K562 (cell line): ENCODE measurements at regions not wholly inside any gene's neighbourhood (a gene's known extent, or its start where the extent isn't known, plus 50 kb on each side); places are given as distances from the start of the nearest gene placed in this dataset.

Source experiments
- ATAC-seq: fragments of 200-7000 bp; cut with Tn5 transposase; 3 replicates; pipeline ENCODE4 v1.9.1; 2020; ENCODE audit warnings: moderate library complexity
- BruUV-seq: library from RNA; stranded (reverse); fragments of 400-500 nt; replicated peaks from 2 replicates; lab custom pipeline; 2021; lab: Mats Ljungman, UMichigan
- CTCF ChIA-PET: fragments of 300-600 bp; formaldehyde crosslinking; extraction: SDS; loops from one replicate; lab custom pipeline; 2021; ENCODE audit warnings: low intra/inter-chr PET ratio; lab: Yijun Ruan, JAX
- POLR2A ChIA-PET: fragments of 300-600, 350-650 bp; sonication (Branson Sonifier 250); formaldehyde crosslinking; extraction: SDS; loops from one replicate; lab custom pipeline; 2021; ENCODE audit warnings: antibody characterized with exemption, inconsistent platforms; lab: Yijun Ruan, JAX
- DNase-seq, 4 experiments: peaks; one replicate each; pipeline versions ENCODE4 v3.0.0 to v3.0.0-alpha.2; 2011 to 2018; ENCODE audit warnings: low spot score in 3 of 4, mixed read lengths in 3 of 4; ENCODE audit errors: extremely low read depth in 1 of 4
- FAIRE-seq: peaks from 2 replicates; lab custom pipeline; 2011; peaks lifted over from hg19 to GRCh38; lab: Jason Lieb, UNC
- H2AFZ ChIP-seq: 2 replicates; pipeline ENCODE4 v1.6.0; 2011; ENCODE audit warnings: low read depth, low read length, control low read depth, inconsistent platforms
- H3K27ac ChIP-seq: fragments of 200-600 bp; 3 replicates; pipeline ENCODE4 v1.8.0; 2011; ENCODE audit warnings: low read depth, mild to moderate bottlenecking, control low read depth, inconsistent platforms, low read length, moderate library complexity, mixed read lengths; ENCODE audit errors: extremely low read depth
- H3K27me3 ChIP-seq, 2 experiments: fragments of 300-600 bp in 1 of 2; 2 replicates in 1 of 2; 3 replicates in 1 of 2; pipeline versions ENCODE4 v1.6.0 to v1.8.0; 2011; ENCODE audit warnings: inconsistent platforms in 2 of 2, low read length in 2 of 2, mild to moderate bottlenecking in 1 of 2, mixed read lengths in 1 of 2, moderate library complexity in 1 of 2; ENCODE audit not compliant: control insufficient read depth in 2 of 2, insufficient read depth in 2 of 2
- H3K36me3 ChIP-seq: fragments of 300-600 bp; 3 replicates; pipeline ENCODE4 v1.8.0; 2011; ENCODE audit warnings: mild to moderate bottlenecking, low read length, inconsistent platforms; ENCODE audit not compliant: control insufficient read depth, insufficient read depth
- H3K4me1 ChIP-seq, 2 experiments: fragments of 200-600 bp in 1 of 2; replicated peaks in 1 of 2; 2 replicates in 1 of 2; 3 replicates in 1 of 2; pipeline versions ENCODE4 v1.5.1 to v1.8.0; 2011; ENCODE audit warnings: inconsistent platforms in 2 of 2, low read length in 2 of 2, mild to moderate bottlenecking in 1 of 2, mixed read lengths in 1 of 2, moderate library complexity in 1 of 2; ENCODE audit not compliant: control insufficient read depth in 2 of 2, insufficient read depth in 2 of 2
- H3K4me2 ChIP-seq: 2 replicates; pipeline ENCODE4 v1.6.1; 2011; ENCODE audit warnings: low read length, control low read depth, inconsistent platforms, mixed read lengths; ENCODE audit not compliant: insufficient read depth
- H3K4me3 ChIP-seq: fragments of 200-600 bp; sonication (generic), shearing (Covaris generic); 2 replicates; pipeline ENCODE4 v1.5.1; 2016; ENCODE audit warnings: control low read depth, inconsistent platforms
- H3K79me2 ChIP-seq: fragments of 200-600 bp; 3 replicates; pipeline ENCODE4 v1.8.0; 2011; ENCODE audit warnings: low read length, inconsistent platforms; ENCODE audit not compliant: control insufficient read depth, insufficient read depth
- H3K9ac ChIP-seq, 2 experiments: 2 replicates each; pipeline versions ENCODE4 v1.6.0 to v1.6.1; 2011; ENCODE audit warnings: low read depth in 2 of 2, low read length in 2 of 2, control low read depth in 1 of 2, inconsistent platforms in 1 of 2, mild to moderate bottlenecking in 1 of 2, mixed read lengths in 1 of 2; ENCODE audit not compliant: insufficient read depth in 1 of 2
- H3K9me1 ChIP-seq: one replicate; pipeline ENCODE4 v1.6.0; 2011; ENCODE audit warnings: inconsistent platforms, mild to moderate bottlenecking, low read length, moderate library complexity; ENCODE audit not compliant: control insufficient read depth, insufficient read depth
- H3K9me3 ChIP-seq: replicated peaks from 2 replicates; pipeline ENCODE4 v1.5.1; 2011; ENCODE audit warnings: low read depth, low read length, inconsistent platforms; ENCODE audit not compliant: control insufficient read depth, insufficient read depth
- H4K20me1 ChIP-seq: replicated peaks from 2 replicates; pipeline ENCODE4 v1.6.1; 2011; ENCODE audit warnings: low read length, inconsistent platforms, mixed read lengths; ENCODE audit not compliant: control insufficient read depth, insufficient read depth
- EP300 ChIP-seq: IDR thresholded peaks from 2 replicates; pipeline ENCODE4 v1.6.1; 2012; ENCODE audit warnings: low read length, improper control_type of control experiment
- HIVEP1 ChIP-seq: fragments of 250-450 bp; sonication (Bioruptor Pico); IDR thresholded peaks from 2 replicates; pipeline ENCODE4 v1.4.0; 2020; ENCODE audit warnings: mild to moderate bottlenecking
- HNRNPUL1 ChIP-seq: fragments of 200-400 bp; formaldehyde crosslinking; IDR thresholded peaks from 2 replicates; pipeline ENCODE4 v1.6.1; 2017; ENCODE audit warnings: low read length
- KLF16 ChIP-seq: IDR thresholded peaks from 2 replicates; pipeline ENCODE4 v1.6.1; 2016; ENCODE audit warnings: antibody characterized with exemption
- PHF21A ChIP-seq: fragments of 450-650 bp; IDR thresholded peaks from 2 replicates; pipeline ENCODE4 v1.6.1; 2017; ENCODE audit warnings: low read depth, borderline replicate concordance
- POLR2G ChIP-seq: fragments of 200-400 bp; formaldehyde crosslinking; IDR thresholded peaks from 2 replicates; pipeline ENCODE4 v1.6.1; 2017; ENCODE audit warnings: low read depth, mild to moderate bottlenecking, antibody characterized with exemption, low read length, moderate library complexity
- POU5F1 ChIP-seq: fragments of 150-350 bp; IDR thresholded peaks from 2 replicates; pipeline ENCODE4 v1.6.1; 2014; ENCODE audit warnings: borderline replicate concordance, low read length, low read depth, mild to moderate bottlenecking; ENCODE audit not compliant: partially characterized antibody
- SIN3A ChIP-seq, 2 experiments: fragments of 150-350 bp in 1 of 2; IDR thresholded peaks; 2 replicates each; pipeline ENCODE4 v1.6.1; 2011 to 2016; ENCODE audit warnings: borderline replicate concordance in 2 of 2, low read depth in 2 of 2, low read length in 2 of 2, mild to moderate bottlenecking in 2 of 2, moderate library complexity in 2 of 2; ENCODE audit not compliant: control insufficient read depth in 1 of 2
- SMAD4 ChIP-seq: fragments of 250-450 bp; sonication (Bioruptor Pico); conservative IDR thresholded peaks from 2 replicates; pipeline ENCODE4 v1.8.0; 2021; ENCODE audit warnings: inconsistent platforms, mild to moderate bottlenecking, moderate library complexity
- SMARCE1 ChIP-seq: fragments of 450-650 bp; IDR thresholded peaks from 2 replicates; pipeline ENCODE4 v1.7.1; 2016; ENCODE audit warnings: mild to moderate bottlenecking
- SP1 ChIP-seq: sonication (generic); formaldehyde crosslinking; IDR thresholded peaks from 2 replicates; pipeline ENCODE4 v1.8.1; 2022; ENCODE audit warnings: mild to moderate bottlenecking, missing genetic modification reagents
- ZC3H8 ChIP-seq: fragments of 450-650 bp; IDR thresholded peaks from 2 replicates; pipeline ENCODE4 v1.6.1; 2017
- ZNF175 ChIP-seq: fragments of 200-800 bp; sonication (Bioruptor generic); IDR thresholded peaks from 2 replicates; pipeline ENCODE4 v1.6.1; 2016; ENCODE audit warnings: low read depth, mild to moderate bottlenecking, missing genetic modification characterization, missing compliant biosample characterization
- ZNF239 ChIP-seq: fragments of 250-450 bp; sonication (Bioruptor Pico); IDR thresholded peaks from 2 replicates; pipeline ENCODE4 v1.4.0; 2020; ENCODE audit warnings: mild to moderate bottlenecking
- ZNF347 ChIP-seq: fragments of 450-650 bp; formaldehyde crosslinking; IDR thresholded peaks from 2 replicates; pipeline ENCODE4 v1.4.0; 2020; ENCODE audit warnings: low read depth, mild to moderate bottlenecking, moderate library complexity
- ZNF764 ChIP-seq: fragments of 250-450 bp; sonication (Bioruptor Pico); IDR thresholded peaks from 2 replicates; pipeline ENCODE4 v1.4.0; 2020; ENCODE audit warnings: low read depth, mild to moderate bottlenecking, moderate library complexity
- WGBS: fragments of 100-300 bp; shearing (Covaris generic); methylation state at CpG from one replicate; pipeline ENCODE4 v1.1.6; 2016; ENCODE audit warnings: low coverage, mixed read lengths; ENCODE audit not compliant: insufficient coverage; ENCODE audit errors: missing lambda C conversion rate; 5-methylcytosine and 5-hydroxymethylcytosine counted together
- in situ Hi-C: fragments of 300-500 bp; cut with MboI; formaldehyde crosslinking; loops from 4 replicates; pipeline ENCODE4 v1.15.0; 2018; ENCODE audit warnings: inconsistent platforms, mixed read lengths
- intact Hi-C: fragments of 100-400 bp; cut with micrococcal nuclease; formaldehyde crosslinking; loops from 2 replicates; pipeline ENCODE4 v1.14.2; 2022
- TF ChIP-seq, protein P1 (sequence below): fragments of 250-450 bp; sonication (Bioruptor Pico); IDR thresholded peaks from 2 replicates; pipeline ENCODE4 v1.4.0; 2020; ENCODE audit warnings: mild to moderate bottlenecking, moderate library complexity
- TF ChIP-seq, protein P2 (sequence below): fragments of 250-450 bp; sonication (Bioruptor Pico); IDR thresholded peaks from 2 replicates; pipeline ENCODE4 v1.4.0; 2020; ENCODE audit warnings: borderline replicate concordance
- TF ChIP-seq, protein P3 (sequence below): fragments of 250-450 bp; sonication (Bioruptor Pico); IDR thresholded peaks from 2 replicates; pipeline ENCODE4 v1.8.0; 2022; ENCODE audit warnings: inconsistent platforms, mild to moderate bottlenecking, moderate library complexity, borderline replicate concordance

DNA sequence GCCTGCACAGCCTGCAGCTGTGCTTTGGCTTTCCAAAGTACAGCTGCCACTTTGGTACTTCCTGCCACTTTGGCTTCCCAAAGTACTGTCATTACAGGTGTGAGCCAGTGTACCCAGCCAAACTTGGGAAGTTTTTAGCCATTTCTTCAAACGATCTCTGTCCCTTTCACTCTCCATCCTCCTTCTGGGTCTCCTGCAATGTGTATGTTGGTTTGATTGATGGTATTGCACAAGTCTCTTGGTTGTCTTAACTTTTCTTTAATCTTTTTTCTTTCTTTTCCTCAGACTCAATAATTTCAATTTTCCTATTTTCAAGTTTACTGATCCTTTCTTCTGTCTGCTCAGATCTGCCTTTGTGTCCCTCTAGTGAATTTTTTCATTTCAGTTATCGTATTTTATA is 99.3 kb upstream of the CFAP20DC start:
- Histone ChIP-seq H3K4me1 (no peaks in the 10 kb centered on the region), H3K36me3 (no peaks in the 10 kb centered on the region), H3K27me3 (no peaks in the 10 kb centered on the region; a peak in 1 of 5 replicates), H4K20me1 (no peaks in the 10 kb centered on the region), H3K9ac (no peak overlapping the region), H3K27ac (no peak overlapping the region), H3K4me3 (no peak overlapping the region), H2AFZ (no peak overlapping the region), H3K9me1 (no peaks in the 10 kb centered on the region), H3K4me2 (no peak overlapping the region), H3K79me2 (no peaks in the 10 kb centered on the region), H3K9me3 (no peaks in the 10 kb centered on the region)
- in situ Hi-C loops (no loop called here), intact Hi-C loops (no loop called here)
- DNase-seq (no peak), FAIRE-seq (no peak), ATAC-seq (no peak)
- no TSS peak for BruUV-seq
- 4% methylated on average over 2 of the region's 2 CpGs for WGBS
- TF ChIP-seq EP300 (no peak), SP1 (CRISPR knock-in tag) (no peak), SMAD4 (CRISPR knock-in tag) (no peak), POU5F1 (no peak), HIVEP1 (CRISPR knock-in tag) (no peak), ZNF764 (CRISPR knock-in tag) (no peak), ZNF239 (CRISPR knock-in tag) (no peak), KLF16 (no peak), ZNF347 (CRISPR knock-in tag) (no peak), POLR2G (no peak), SIN3A (IDR thresholded peaks at IDR 0.05; ENCODE audit: borderline replicate concordance in 2 of 2, control insufficient read depth in 1 of 2, low read depth in 2 of 2, low read length in 2 of 2) (no peak), PHF21A (no peak), SMARCE1 (no peak), ZNF175 (CRISPR knock-in tag) (no peak), HNRNPUL1 (no peak), ZC3H8 (no peak)
- TF ChIP-seq, protein P1, sequence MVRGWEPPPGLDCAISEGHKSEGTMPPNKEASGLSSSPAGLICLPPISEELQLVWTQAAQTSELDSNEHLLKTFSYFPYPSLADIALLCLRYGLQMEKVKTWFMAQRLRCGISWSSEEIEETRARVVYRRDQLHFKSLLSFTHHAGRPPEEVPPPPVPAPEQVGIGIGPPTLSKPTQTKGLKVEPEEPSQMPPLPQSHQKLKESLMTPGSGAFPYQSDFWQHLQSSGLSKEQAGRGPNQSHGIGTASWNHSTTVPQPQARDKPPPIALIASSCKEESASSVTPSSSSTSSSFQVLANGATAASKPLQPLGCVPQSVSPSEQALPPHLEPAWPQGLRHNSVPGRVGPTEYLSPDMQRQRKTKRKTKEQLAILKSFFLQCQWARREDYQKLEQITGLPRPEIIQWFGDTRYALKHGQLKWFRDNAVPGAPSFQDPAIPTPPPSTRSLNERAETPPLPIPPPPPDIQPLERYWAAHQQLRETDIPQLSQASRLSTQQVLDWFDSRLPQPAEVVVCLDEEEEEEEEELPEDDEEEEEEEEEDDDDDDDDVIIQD (CRISPR knock-in tag): no peak
- TF ChIP-seq, protein P2, sequence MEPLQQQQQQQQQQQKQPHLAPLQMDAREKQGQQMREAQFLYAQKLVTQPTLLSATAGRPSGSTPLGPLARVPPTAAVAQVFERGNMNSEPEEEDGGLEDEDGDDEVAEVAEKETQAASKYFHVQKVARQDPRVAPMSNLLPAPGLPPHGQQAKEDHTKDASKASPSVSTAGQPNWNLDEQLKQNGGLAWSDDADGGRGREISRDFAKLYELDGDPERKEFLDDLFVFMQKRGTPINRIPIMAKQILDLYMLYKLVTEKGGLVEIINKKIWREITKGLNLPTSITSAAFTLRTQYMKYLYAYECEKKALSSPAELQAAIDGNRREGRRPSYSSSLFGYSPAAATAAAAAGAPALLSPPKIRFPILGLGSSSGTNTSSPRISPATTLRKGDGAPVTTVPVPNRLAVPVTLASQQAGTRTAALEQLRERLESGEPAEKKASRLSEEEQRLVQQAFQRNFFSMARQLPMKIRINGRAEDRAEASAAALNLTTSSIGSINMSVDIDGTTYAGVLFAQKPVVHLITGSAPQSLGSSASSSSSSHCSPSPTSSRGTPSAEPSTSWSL (CRISPR knock-in tag): no peak
- TF ChIP-seq, protein P3, sequence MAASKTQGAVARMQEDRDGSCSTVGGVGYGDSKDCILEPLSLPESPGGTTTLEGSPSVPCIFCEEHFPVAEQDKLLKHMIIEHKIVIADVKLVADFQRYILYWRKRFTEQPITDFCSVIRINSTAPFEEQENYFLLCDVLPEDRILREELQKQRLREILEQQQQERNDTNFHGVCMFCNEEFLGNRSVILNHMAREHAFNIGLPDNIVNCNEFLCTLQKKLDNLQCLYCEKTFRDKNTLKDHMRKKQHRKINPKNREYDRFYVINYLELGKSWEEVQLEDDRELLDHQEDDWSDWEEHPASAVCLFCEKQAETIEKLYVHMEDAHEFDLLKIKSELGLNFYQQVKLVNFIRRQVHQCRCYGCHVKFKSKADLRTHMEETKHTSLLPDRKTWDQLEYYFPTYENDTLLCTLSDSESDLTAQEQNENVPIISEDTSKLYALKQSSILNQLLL: no peak
- CTCF ChIA-PET: no interaction called here
- POLR2A ChIA-PET: no interaction called here
